GM19238 (cell line): ENCODE measurements at regions not wholly inside any gene's neighbourhood (a gene's known extent, or its start where the extent isn't known, plus 50 kb on each side); places are given as distances from the start of the nearest gene placed in this dataset.

Source experiments
- DNase-seq: peaks from one replicate; pipeline ENCODE4 v3.0.0; 2011; ENCODE audit warnings: low spot score; ENCODE audit not compliant: insufficient read length

DNA sequence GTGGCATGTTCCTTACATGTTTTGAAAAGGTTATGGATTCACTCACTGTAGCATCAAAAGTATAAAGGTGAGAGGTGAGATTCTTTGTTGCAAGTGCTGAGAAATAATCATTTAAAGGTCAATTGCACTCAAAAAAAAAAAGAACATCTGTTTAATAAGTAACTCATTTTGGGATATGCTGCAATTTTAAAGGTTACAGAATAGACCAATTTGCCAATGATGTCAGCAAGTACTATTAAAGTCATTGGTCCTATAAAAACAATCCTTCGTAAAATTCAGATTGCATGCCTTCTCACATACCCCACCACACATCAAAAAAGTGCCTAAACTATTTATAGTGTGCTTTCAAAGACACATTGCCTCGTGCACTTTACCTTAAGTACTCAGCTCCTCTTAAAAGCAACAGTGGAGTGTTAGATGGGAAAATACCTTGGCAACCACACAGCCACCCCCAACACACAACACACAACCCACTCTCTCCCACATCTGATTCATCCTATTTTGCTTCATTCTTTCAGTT is 218.2 kb upstream of the ADGRL2 start:
- DNase-seq = no peak

DNA sequence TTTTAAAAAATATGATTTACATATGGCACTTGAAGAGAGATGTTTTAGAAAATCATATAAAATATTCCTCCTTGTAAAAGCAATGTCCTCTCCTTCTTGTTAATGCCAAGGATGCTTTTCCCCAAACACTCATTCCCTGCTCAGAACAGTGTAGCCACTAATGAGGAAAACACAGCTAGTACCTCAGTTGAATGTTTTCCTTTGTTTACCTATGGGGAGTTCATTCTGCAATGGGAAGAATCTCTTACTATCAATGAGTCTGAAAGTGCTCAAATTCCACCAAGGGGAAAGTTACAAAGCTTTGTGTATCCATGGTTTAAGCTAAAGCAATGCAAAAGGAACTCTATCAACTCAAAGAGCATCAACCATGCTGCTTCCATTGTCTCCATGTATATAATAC is 221.9 kb upstream of the ADGRL2 start:
- no peak for DNase-seq

DNA sequence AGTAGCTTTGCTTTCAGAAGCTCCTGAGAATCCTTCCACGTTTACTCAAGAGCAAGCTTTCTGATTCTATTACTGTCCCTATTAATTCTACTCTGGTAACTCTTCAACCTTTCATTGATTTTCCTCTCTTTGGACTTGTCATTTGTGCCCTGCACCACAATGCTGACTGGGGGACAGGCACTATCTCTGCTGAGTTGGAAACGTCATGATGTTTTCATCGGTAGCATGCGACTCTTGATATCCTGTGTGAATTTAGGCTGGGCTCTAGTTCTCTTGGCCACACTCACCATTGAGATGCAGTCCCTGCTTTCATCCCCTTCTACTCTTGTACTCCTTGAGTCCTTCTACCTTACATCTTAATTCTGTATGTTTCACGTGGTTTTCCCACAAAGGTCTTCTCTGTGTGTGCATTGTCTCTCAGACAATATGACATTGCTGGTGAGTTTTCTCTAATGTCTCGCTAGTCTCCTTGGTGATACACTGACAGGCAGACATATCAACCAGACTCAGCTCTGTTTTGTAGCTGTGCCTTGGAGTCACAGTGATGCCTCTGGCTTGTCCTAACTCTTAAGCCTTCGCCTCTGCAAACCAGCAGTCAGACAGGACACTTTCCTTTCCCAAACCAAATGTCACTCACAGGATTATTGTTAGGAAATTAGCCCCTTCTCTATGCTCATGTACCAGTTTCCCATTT is 223.6 kb upstream of the ADGRL2 start:
- no peak for DNase-seq

DNA sequence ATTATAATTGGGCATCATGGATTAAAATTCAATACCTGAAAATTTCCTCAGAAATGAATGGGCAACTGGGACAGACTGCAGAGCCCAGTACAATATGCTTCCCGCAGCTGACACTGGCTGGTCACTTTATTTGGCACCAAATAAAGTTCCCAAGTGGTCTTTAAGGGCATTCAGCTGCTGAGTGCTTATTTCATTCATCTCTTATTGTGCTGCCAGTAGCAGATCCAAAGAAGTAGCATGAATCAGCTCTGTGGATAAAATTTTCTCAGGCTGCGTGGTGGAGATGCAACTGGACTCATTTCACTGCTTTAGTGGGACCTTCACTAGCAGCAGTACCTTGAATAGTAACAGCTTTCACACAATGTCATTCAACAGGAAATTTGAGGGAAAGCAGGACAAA is 226.3 kb upstream of the ADGRL2 start:
- DNase-seq = no peak

DNA sequence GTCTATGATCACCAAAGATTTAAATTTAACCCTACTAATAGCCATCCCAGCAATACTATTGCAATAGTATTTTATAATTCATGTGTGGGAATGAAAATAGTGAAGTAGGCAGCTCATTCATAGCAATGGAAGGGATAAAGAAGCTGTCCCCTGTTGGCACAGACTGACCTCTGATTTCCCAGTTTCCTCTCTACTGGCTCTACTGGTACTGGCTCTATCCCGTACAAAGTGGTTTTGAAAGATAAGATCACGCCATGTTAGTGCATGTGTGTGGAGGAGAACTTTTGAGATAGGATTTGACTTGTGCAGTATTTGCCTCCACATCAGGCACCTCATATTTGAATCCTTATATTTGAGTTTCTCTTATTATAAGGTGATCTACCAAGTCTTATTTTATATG is 227.3 kb upstream of the ADGRL2 start:
- DNase-seq = no peak

DNA sequence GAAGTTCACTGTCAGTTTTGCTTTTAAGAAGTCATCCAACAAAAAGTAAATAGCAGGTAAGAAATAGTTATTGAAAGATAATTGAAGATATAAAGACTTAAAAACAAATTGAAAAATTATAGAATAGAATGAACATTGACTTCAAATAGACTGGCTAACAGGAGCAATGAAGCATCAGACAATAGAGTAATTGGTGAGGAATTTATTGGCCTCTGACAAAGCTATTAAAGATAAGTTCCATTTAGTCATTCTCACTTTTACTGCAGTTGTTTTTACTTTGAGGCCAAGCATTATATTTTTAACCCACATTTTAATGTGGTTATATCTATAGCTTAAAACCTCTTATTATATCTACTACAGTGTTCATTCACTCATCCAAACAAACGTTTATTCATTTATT is 228.8 kb upstream of the ADGRL2 start:
- DNase-seq = no peak

DNA sequence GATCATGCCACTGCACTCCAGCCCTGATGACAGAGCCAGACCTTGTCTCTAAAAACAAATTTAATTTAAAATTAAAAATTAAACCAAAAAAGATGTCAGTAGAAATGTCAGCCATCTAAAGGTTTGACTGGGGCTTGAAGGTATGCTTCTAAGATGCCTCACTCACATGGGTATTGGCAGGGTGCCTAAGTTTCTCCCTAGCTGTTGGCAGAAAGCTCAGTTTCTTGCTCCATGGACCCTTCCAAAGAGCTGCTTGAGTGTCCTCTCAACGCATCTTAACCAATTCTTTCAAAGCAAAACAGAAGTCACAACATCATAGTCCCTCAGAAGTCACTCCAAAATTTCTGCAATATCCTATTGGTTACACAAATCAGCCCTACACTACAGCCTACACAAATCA is 231.0 kb upstream of the ADGRL2 start:
- no peak for DNase-seq

DNA sequence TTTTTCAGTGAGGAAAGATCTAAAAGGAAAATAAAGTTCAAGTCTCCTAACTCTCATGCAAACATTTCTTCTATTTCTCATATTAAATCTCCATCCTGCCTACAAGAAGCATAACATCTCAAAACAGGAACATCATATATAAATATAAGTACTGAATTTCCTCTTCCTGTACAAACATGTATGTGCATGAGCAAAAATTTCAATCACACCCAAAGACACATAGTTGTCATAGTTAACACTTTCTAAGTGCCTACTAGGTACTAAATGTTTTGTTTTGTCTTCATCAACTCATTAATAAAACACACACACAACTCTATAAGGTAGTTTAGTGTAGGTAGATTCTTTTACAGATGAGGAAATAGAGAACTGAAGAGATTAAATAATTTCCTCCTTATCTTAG is 237.1 kb upstream of the ADGRL2 start:
- no peak for DNase-seq

DNA sequence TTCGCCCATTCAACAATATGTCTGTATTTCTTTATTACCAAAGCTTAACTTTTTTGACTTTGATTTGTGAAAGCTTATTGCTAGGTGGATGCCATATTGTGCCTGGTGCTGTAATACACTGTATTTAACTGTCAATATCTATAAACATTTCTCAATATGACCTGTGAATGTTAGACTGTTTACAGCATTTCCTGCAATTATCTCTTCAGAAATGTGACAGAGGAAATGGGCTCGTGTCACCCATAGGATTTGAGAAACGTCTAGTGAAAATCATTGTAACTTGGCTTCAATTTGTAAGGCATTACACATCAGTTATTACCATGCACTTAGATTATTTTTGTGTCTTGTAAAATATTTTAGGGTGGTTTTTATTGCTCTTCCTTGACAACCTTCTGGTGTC is 237.8 kb upstream of the ADGRL2 start:
- DNase-seq = no peak

DNA sequence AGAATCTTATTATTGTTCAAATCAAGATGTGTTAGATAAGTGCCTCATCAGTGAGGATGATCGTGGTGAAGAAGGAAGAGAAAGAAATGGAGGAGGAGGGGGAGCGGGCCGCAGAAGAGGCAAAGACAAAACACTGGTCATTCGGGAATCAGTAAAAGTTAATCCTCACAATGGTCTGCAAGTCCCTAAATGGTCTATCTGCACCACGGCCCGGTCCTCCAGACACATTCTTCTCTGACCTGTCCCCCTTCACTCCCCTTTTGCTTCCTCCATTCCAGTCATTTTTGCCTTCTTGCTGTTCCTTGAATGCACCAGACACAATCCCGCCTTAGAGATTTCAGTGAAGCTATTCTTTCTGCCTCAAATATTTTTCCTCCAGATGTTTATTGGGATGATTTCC is 240.1 kb upstream of the ADGRL2 start:
- no peak for DNase-seq

DNA sequence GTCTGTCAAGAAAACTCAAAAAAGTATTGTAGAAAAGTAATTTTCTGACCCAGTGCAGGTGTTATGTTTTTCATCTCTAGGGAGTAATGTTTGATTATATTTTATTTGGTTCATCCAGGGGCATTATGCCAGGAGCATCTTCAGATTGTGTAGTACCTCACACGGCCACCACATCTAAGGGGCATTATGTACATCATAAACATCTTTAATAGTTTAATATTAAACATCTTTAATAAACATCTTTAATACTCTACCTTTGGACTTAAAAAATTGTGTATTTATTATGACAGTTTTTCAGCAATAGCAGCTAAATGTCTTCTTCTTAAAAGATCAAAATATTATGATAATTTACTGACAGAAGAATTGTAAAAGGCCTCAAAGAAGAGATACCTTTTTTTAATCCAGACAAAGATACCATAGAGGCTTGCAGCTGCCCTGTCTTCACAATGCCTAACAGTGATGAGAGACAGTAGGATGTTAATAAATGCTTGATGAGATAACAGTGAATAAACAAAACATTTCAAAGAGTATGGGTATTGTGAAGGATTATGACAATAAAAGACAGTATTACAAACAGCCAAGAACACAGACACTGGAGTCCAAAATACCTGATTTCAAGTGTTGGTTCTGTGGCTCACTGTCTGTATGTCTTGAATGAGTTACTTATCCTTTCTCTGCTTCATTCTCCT is 240.9 kb upstream of the ADGRL2 start:
- DNase-seq = no peak

DNA sequence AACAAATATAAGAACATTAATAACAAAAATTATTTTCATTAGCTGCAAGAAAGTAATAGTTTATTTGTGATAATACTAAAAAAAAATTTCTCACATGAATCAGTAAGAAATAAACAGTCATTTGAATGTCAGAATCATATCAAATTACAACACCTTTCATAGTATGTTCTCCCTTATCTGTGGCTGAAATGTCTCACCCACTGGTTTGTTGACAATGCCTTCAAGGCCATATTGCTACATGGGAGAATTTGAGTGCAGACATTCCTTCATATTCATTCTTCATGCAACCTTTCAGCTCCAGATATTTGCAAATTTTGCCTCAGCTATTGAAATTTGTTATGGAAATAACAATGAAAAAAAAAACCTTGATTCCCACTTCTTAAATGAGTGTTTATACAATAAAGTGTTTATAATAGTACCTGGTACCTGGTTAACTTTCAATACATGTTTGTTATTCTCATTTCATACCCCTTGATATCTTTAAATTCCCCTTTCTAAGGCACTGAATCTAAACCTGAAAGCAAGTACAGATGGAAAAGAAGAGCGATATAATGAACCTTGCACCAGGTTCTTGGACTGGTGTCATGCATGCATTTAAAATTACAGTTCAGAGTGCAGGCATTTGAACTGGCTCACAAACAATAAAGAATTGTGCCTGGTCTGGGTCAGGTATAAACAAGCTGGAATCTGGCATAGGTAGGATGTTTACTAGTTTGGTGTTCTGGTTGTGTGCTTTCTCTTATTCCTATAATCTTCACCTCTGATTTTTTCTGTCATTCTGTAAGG is 242.2 kb upstream of the ADGRL2 start:
- no peak for DNase-seq

DNA sequence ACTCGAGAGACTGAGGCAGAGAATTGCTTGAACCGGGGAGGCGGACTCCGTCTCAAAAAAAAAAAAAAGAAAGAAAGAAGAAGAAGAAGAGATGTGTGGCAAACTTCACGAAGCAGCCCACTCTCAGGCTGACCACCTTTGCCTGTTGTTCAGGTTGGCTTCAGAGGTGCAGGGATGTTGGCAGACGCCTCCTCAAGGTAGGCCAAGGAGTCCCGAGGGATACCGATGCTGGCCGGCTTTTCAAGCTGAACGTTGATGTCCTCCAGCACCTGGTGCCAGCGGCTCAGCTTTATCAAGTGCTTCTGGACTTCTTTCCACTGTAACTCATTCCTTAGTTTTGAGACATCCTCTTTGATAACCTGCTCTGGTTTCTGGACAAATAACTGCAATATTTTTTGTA is 243.8 kb upstream of the ADGRL2 start:
- no peak for DNase-seq

DNA sequence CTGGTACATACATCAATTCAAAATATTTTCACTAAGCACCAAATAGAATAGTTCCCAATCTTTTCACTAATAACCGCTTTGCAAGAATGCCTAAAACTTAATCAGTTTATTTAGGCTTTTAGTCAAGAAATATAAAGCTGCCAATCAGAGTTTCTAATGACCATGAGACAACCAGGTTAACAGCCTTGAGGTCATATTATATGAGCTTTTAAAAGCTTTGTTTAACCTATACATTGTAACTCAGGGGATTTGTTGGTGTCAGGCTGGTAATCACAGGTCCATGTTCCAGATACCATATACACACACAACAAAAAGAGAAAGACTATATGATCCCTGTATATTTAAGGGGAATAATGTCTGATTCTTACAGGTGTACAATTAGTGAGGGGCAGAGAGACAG is 246.2 kb upstream of the ADGRL2 start:
- DNase-seq = no peak

DNA sequence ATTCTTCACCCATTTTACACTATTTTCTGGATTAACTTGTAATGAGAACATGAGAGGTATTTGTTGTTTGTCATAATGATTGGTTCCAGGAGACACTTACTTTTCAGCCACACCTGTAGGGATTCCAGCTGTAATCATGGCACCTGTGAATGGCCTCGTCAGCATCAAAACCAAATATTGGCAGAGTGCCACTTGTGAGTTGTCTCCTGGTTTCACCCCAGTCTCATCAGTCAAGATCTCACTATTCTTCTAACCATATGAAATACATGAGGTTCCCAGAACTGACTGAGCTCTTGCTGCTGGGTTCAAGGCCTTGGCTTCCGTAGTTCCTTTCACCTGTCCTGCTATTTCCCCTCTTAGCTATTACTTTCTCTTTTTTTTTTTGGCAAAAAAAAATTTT is 246.6 kb upstream of the ADGRL2 start:
- DNase-seq = no peak

DNA sequence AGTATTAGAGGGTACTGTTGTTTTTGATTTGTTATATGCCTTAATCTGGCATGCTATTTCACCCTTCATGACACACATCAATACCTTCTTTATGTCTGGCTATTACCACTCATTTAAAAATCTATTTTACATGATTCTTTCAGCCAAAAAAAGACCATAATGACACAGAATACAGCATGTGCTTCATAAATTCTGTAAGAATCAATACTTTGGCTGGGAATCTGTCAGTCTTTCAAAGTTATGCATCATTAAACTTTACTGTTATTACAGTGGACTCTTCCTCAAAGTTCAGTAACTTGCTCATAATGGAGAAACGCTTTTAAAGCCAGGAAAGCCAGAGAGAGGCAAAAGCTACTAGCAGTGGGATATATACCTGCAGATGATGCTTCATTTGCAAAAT is 247.2 kb upstream of the ADGRL2 start:
- DNase-seq = no peak

DNA sequence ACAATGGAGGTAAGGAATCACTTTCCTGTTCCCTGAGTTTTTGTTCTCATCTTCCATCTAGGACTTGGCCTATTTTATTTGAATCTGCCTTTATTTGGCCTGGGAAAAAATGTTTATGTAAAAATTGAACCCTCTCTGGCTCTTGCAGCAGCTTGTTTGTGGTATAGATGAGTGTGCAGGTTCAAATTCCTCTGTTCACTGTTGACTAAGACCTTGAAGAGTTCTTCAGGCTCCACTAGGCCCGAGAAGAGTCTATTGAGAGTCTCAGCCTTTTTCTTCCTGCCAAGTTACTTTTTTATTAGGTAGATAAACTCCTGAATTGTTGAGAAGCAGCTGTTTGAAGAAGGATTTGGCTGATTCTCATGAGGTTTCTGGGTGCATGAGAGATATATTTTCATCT is 248.8 kb upstream of the ADGRL2 start:
- DNase-seq = no peak

DNA sequence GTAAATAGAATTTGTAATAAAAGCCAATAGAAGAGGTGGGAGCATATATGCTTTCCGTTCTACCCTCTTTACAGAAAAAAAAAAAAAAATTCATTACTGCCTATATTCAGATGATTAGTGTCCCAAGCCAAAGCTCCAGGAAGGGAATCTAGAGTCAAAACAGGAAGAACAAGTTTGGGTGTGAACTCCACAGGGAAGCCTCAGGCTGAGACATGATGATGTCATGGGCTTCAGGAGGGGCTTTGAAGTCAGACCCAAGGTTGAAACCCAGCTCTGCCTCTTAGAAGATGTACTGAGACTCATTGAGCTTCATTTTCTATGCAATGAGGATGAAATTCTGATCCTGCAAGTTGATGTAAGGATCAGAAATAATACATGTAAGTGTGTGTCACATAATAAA is 250.0 kb upstream of the ADGRL2 start:
- DNase-seq = no peak

DNA sequence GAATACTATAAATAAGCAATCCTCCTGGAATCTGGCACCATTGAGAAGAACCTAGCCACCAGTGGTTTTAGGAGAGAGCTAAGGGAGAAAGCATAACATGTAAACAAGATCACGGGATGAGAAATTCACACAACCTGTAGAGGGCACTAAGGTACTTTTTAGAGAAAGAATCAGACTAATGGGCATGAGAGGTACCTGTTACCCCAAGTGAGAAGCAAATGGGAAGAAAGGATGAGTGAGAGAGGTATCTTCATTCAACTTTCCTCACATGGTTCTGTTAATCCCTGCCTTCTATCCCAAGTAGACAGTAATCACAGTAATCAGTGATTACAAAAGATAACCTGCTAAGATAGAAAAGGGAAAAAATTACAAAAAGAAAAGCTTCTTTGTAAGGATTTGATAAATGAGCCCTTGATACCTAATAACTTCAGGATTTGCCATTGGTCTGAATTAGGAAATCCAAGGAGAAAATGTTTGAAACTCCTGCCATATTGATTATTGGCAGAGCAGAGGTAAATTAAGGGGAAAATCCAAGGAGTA is 251.1 kb upstream of the ADGRL2 start:
- no peak for DNase-seq

DNA sequence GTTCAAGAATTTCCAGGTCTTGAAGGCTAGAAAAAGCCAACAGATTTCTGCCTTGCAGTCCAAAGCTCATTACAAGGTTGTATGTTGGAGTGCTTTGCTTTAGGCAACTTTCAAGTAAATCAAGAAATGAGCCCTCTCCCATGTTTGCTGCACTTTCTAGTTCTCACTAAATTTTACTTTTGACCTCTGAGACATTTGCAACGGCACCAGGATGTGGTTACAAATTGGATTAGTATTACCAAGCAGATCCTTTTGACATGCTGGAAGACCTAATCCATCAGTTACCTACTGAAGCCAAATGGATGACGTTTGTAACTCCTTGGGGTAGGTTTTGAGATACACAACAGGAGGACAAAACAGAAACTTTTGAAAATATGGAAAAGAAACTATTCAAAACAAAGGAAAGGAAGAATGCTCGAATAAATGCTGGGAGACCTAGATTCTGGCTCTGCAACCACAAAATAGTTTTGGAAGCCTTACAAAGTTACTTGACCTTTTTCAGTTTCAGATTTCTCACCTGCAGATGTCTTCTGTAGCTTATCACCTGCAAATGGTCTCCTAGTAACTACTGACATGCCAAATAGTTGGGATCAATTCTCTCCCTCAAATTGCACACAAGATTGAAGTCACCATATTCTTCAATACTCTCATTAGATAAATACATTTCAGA is 251.7 kb upstream of the ADGRL2 start:
- no peak for DNase-seq

DNA sequence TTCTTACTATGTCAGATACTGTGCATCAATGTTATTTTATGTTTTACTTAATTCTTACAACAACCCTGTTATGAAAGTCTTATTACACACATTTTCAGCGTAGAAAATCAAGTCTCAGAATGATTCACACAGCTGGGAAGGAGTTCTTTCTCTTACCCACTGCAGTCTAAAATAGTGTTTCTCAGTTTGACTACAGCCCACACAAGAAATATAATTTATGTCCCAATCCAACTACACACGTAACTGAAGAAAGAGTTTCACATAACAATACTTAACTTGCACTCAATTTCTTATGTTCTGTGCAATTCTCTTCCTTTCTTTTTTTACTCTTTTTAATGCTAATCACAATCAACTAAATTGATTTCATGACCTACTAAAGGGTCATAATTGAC is 252.8 kb upstream of the ADGRL2 start:
- DNase-seq = no peak
